ENCODE measurements at regions not wholly inside any gene's neighbourhood (a gene's known extent, or its start where the extent isn't known, plus 50 kb on each side); places are given as distances from the start of the nearest gene placed in this dataset.

DNA sequence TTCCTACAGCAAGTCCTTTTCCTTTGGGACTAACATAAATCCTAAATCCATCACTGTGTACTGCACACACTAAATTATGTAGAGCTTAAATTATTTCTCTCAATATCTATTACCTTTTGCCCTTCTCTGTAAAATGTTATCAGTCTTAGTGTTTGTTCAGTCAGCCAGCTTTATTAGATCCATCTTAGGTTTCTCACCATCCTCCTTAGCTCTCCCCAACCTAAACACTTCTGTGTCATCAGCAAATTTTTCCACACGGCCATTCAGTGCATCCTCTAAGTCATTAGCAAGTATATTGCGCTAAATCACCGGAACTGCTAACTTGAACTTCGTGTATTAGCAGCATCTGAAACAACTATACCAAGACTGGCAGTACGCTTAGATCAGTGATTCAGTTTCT is 142.1 kb upstream of the ZNF438 start (continued):
- TF ChIP-seq, protein P1, sequence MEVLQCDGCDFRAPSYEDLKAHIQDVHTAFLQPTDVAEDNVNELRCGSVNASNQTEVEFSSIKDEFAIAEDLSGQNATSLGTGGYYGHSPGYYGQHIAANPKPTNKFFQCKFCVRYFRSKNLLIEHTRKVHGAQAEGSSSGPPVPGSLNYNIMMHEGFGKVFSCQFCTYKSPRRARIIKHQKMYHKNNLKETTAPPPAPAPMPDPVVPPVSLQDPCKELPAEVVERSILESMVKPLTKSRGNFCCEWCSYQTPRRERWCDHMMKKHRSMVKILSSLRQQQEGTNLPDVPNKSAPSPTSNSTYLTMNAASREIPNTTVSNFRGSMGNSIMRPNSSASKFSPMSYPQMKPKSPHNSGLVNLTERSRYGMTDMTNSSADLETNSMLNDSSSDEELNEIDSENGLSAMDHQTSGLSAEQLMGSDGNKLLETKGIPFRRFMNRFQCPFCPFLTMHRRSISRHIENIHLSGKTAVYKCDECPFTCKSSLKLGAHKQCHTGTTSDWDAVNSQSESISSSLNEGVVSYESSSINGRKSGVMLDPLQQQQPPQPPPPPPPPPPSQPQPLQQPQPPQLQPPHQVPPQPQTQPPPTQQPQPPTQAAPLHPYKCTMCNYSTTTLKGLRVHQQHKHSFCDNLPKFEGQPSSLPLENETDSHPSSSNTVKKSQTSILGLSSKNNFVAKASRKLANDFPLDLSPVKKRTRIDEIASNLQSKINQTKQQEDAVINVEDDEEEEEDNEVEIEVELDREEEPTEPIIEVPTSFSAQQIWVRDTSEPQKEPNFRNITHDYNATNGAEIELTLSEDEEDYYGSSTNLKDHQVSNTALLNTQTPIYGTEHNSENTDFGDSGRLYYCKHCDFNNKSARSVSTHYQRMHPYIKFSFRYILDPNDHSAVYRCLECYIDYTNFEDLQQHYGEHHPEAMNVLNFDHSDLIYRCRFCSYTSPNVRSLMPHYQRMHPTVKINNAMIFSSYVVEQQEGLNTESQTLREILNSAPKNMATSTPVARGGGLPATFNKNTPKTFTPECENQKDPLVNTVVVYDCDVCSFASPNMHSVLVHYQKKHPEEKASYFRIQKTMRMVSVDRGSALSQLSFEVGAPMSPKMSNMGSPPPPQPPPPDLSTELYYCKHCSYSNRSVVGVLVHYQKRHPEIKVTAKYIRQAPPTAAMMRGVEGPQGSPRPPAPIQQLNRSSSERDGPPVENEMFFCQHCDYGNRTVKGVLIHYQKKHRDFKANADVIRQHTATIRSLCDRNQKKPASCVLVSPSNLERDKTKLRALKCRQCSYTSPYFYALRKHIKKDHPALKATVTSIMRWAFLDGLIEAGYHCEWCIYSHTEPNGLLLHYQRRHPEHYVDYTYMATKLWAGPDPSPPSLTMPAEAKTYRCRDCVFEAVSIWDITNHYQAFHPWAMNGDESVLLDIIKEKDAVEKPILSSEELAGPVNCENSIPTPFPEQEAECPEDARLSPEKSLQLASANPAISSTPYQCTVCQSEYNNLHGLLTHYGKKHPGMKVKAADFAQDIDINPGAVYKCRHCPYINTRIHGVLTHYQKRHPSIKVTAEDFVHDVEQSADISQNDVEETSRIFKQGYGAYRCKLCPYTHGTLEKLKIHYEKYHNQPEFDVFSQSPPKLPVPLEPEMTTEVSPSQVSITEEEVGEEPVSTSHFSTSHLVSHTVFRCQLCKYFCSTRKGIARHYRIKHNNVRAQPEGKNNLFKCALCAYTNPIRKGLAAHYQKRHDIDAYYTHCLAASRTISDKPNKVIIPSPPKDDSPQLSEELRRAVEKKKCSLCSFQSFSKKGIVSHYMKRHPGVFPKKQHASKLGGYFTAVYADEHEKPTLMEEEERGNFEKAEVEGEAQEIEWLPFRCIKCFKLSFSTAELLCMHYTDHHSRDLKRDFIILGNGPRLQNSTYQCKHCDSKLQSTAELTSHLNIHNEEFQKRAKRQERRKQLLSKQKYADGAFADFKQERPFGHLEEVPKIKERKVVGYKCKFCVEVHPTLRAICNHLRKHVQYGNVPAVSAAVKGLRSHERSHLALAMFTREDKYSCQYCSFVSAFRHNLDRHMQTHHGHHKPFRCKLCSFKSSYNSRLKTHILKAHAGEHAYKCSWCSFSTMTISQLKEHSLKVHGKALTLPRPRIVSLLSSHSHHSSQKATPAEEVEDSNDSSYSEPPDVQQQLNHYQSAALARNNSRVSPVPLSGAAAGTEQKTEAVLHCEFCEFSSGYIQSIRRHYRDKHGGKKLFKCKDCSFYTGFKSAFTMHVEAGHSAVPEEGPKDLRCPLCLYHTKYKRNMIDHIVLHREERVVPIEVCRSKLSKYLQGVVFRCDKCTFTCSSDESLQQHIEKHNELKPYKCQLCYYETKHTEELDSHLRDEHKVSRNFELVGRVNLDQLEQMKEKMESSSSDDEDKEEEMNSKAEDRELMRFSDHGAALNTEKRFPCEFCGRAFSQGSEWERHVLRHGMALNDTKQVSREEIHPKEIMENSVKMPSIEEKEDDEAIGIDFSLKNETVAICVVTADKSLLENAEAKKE (CRISPR knock-in tag; IDR thresholded peaks at IDR 0.05): no peak
- no peak for TF ChIP-seq EZH2 (IDR thresholded peaks at IDR 0.05; ENCODE audit: low read depth, unreplicated experiment)
- TF ChIP-seq ZNF114 (CRISPR knock-in tag; IDR thresholded peaks at IDR 0.05): no peak
- no peak for TF ChIP-seq STAT1 (IDR thresholded peaks at IDR 0.05; ENCODE audit: unreplicated experiment)
- TF ChIP-seq JUNB (IDR thresholded peaks at IDR 0.05; ENCODE audit: unreplicated experiment): no peak

DNA sequence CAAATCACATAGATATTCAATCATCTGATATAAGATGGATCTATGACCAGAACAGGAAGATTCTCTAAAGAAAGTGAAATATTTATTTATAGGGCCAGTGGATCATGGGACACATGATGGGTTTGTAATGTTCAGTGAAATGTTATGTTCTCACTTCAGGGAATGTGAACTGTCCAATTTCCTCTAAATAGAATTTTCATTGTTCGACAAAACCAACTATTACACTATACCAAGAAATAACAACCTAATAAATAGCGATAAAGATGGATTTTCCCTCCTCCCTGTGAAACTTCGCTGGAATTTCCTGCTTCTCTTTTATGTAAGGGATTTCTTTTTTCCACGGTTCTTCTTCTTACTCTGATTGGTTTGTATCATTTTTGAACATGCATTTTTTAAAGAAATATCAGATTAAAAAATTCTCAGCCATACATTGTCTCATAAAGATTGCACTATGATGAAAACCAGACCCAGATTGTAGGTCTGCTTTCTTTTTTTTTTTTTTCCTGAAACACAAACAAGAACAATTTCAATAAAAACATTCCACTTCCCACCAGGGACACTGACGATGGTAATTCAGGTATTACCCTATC is 139.8 kb upstream of the ZEB1 start:
- Mint-ChIP-seq H3K27ac (no peak overlapping the region), H3K9me3 (peaks cover 13% of the 10 kb centered on the region), H3K4me1 (no peaks in the 10 kb centered on the region), H3K36me3 (ENCODE audit: low read depth) (no peaks in the 10 kb centered on the region; the same call in 2 of the 3 replicates), H3K4me3 (no peak overlapping the region), H3K27me3 (ENCODE audit: insufficient read depth, low read depth, poor library complexity) (peaks cover 7% of the 10 kb centered on the region)
- ATAC-seq (no peak), DNase-seq (ENCODE audit: low spot score) (no peak)
- Histone ChIP-seq H3F3A (replicated peaks; ENCODE audit: low read depth) (no peaks in the 10 kb centered on the region), H4K20me1 (replicated peaks; ENCODE audit: insufficient read depth) (no peaks in the 10 kb centered on the region), H3K4me1 (ENCODE audit: insufficient read depth) (no peaks in the 10 kb centered on the region), H3K9me2 (ENCODE audit: insufficient read depth) (no peaks in the 10 kb centered on the region), H2AFZ (no peak overlapping the region), H3K27ac (ENCODE audit: low read depth) (no peak overlapping the region), H3K27me3 (ENCODE audit: insufficient read depth) (no peaks in the 10 kb centered on the region), H3K4me3 (no peak overlapping the region), H3K36me3 (ENCODE audit: insufficient read depth) (no peaks in the 10 kb centered on the region), H3K79me2 (replicated peaks; ENCODE audit: insufficient read depth) (no peaks in the 10 kb centered on the region), H3K4me2 (no peak overlapping the region)
- TF ChIP-seq CREB1 (CRISPR knock-in tag; IDR thresholded peaks at IDR 0.05; ENCODE audit: low read depth): no peak
- TF ChIP-seq ZNF331 (CRISPR knock-in tag; IDR thresholded peaks at IDR 0.05; ENCODE audit: low read depth): no peak
- TF ChIP-seq JUNB (IDR thresholded peaks at IDR 0.05; ENCODE audit: unreplicated experiment): no peak
- no peak for TF ChIP-seq EZH2phosphoT487 (IDR thresholded peaks at IDR 0.05; ENCODE audit: unreplicated experiment)
- TF ChIP-seq NANOG (IDR thresholded peaks at IDR 0.05; ENCODE audit: borderline replicate concordance): no peak
- TF ChIP-seq EZH2 (IDR thresholded peaks at IDR 0.05; ENCODE audit: low read depth, unreplicated experiment): no peak
- no peak for TF ChIP-seq POLR2AphosphoS5 (IDR thresholded peaks at IDR 0.05; ENCODE audit: low read depth)
- TF ChIP-seq, protein P2, sequence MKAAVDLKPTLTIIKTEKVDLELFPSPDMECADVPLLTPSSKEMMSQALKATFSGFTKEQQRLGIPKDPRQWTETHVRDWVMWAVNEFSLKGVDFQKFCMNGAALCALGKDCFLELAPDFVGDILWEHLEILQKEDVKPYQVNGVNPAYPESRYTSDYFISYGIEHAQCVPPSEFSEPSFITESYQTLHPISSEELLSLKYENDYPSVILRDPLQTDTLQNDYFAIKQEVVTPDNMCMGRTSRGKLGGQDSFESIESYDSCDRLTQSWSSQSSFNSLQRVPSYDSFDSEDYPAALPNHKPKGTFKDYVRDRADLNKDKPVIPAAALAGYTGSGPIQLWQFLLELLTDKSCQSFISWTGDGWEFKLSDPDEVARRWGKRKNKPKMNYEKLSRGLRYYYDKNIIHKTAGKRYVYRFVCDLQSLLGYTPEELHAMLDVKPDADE (IDR thresholded peaks at IDR 0.05): no peak
- TF ChIP-seq, protein P3, sequence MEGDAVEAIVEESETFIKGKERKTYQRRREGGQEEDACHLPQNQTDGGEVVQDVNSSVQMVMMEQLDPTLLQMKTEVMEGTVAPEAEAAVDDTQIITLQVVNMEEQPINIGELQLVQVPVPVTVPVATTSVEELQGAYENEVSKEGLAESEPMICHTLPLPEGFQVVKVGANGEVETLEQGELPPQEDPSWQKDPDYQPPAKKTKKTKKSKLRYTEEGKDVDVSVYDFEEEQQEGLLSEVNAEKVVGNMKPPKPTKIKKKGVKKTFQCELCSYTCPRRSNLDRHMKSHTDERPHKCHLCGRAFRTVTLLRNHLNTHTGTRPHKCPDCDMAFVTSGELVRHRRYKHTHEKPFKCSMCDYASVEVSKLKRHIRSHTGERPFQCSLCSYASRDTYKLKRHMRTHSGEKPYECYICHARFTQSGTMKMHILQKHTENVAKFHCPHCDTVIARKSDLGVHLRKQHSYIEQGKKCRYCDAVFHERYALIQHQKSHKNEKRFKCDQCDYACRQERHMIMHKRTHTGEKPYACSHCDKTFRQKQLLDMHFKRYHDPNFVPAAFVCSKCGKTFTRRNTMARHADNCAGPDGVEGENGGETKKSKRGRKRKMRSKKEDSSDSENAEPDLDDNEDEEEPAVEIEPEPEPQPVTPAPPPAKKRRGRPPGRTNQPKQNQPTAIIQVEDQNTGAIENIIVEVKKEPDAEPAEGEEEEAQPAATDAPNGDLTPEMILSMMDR (conservative IDR thresholded peaks at IDR 0.05; ENCODE audit: low read depth in 2 of 2): no peak
